ENCODE measurements at regions not wholly inside any gene's neighbourhood (a gene's known extent, or its start where the extent isn't known, plus 50 kb on each side); places are given as distances from the start of the nearest gene placed in this dataset.

DNA sequence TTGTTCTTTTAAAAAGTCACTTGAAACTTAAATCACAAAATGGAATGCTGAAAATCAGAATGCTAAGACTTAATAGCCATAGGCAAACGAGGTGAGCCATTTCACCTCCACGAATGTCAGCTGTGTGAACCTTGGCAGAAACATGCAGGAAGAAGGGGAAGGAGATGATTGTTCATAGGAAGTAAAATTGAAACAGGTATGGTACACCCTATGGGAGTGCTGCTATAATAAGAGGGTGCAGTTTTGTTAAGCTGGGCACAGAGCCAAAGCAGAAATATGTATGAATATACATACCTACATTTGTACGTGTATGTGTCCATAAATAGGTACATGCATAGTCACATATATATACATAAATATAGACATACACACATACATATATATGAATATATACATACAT is 51.0 kb upstream of the SPINK5 start:
- DNase-seq, result no peak

DNA sequence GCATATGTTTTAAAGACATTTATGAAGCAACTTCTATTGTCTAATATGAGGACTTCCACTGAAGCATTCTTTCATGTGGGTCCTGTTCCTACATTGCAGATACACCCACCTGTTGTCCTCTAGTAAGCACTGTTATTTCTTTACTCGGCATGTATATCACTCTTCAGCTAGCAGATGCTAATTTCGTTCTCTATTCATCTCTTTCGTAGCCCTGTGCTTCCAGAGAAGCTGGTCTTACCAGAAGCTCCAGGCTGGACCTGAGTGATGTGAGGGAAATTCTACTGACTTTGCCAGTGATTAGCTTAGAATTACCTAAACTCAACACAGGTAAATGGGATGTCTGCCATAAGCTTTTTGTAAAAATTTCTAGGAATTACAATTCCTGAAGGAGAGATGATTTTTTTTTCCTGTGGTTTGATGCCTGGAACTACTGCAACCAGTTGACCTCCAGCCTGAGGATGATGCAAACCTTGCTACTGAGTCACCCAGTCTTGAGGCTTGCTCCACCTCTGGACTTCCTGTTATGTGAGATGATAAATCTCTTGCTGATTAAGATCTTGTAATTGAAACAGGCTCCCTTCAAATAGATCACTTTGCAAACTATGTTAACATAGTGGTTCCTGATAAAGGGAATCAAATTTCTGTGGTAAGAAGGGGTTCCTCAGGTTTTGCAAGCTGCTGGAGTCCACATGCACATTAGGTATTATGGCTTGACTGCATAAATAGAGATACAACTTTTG is 52.2 kb upstream of the SPINK5 start:
- no peak for DNase-seq

DNA sequence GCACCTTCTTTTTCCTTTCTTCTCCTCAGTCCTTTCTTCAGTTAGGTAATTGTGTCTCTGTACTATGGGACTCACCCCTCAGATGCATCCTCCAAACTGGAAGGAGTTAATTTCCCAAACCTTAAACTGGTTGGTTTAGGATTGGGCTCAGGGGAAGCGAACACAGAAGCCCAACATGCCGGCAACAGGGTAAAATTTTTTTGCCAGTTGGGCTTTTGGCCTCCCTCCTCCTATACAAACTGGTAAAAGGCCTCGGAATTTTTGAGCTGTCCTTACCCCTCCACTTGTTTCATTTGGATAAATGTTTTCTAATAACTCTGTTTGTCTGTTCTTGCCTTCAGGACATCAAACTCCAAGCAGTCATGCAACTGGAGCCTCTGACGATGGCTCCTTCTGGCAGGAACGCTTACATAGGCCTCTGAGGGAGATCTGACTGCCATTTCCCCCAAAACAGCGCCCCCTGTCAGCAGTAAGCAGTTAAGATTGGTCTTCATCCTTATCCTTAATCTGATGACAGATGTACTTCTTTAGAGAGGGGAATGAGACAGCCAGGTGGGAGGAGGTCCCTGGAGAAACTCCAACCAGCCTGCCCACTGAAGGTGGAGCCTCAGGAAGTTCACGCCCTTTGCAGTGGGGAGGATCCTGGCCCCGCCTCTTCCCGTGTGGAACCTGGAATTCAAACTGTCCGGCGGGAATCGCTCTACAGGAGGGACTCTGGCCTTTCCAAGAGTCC is 57.8 kb upstream of the SPINK5 start:
- no peak for DNase-seq

DNA sequence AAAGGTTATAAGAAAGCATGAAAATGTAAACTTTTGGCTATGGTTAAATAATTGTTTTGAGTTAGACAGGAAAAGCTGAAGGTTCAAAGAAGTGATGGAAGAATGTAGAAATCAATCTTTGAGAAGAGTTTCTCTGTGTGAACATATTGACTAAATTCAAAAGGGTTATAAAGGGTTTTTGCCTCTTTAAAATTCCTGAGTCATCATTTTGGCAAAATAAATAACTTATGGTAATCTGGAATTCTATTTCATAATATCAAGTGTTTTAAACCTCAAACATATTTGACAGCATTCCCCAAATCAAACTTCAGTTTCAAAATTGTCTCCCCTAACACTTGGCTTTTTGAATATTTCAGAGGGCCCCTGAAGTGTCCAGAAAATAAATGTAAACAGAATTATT is 60.6 kb upstream of the SPINK5 start:
- DNase-seq, result no peak

DNA sequence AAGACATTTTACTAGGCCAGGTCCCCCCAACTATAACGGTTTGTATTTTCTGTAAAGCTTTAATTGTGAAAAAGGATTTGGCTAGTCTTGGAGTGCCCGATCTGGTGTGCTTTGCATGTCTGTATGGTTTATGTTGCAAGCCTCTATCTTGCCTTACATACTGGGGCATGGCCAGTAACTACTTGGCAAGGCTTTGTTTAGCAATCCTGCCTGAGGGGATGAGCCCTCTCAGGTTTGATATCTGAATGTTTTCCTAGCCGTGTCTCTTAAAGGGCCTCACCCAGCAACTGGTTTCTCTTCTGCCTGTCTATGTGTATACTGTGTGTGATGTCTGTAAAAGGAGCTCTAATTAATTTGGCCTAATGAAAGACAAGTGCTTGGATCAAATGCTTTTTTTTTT is 61.3 kb upstream of the SPINK5 start:
- no peak for DNase-seq

DNA sequence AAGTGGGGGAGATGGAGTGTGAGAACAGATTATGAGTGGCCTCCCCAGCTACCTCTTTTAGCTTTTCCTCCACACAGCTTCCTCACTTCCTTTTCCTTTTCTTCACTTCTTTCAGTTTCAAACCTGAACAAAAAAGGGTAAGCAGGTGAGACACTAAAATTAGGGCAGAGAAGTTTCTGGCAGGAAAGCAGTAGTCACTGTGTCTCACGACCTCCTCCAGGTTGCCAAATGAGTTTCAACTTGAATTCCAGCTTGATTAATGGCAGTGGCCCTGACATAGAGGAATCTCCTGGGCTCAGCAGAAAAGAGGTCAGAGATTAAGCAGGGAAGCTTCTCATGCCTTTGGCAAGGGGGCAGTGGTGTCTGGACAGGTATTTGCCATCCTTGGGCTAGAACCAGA is 63.7 kb upstream of the SPINK5 start:
- no peak for DNase-seq

DNA sequence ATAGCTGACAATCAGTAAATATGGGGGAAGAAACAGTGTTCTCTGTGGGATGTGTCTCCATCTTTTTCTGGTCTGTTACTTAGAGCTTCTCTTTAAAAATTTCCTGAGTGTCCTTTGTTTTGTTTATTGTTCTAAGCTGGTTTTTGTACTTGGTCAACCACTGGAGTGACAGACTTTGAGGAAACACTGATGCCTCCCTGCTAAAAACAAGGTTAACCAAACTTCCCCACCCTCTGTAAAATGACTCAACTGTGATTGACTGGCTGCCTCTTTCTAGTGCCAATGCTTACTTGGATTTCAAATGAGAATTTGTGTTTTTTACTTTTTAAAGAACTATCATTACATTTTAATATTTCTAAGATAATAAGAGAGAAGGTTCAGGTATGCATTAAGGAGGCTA is 65.1 kb upstream of the SPINK5 start:
- DNase-seq, result no peak

DNA sequence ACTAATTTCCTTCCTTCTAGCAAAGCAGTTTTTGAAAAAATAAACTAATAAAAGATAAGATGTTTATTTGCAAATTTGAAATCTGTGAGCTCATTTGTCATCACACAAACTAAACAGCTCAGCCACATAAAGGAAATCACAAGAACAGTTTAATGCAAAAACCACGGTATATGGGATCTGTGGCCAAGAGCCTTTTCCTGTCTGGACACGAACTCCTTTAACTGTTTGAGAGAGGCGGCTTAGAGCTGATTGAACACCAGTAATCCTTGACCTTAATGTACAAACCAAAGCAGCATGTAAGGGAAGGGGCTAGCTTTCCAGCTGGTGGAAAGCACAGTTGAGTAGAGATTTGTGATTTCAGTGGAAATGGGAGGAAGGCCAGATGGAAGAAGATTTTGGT is 66.3 kb upstream of the SPINK5 start:
- peak in 1 of 2 donors; percentile 33 for DNase-seq

DNA sequence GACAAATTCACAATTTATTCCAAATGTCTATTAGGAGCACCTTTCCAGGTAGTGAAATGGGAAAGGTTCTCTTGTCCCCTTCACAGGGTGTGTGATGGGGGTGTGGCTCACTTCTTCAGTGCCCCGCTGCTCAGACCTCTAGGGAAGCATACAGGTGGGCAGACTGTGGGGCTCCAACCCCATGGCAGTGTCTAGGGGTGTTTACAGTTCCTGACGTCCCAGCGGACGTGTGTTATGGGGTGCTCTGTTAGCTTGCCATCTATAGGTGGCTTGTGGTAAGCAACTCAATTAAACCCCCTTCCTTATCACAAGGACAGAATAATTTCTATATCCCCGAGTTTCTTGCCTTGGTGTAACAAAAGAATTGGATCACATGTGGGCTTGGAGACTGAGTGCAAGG is 67.4 kb upstream of the SPINK5 start:
- no peak for DNase-seq

DNA sequence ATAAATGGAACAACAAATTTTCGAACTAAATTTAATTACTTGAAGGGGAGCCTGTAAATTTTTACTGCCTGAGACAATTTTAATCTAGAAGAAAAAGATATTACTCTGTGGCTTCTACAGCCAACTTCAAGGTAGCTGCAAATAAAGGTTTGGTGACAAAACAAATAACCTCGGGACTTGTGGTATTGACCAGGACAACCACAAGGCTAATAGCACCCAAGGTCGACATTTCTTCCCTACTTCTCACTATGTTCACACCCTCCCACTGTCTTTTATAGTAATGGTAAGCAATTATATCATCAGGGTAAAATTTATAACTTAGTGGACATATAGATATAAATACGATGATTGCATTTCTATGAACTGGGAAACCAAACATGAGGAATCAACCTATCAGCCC is 67.9 kb upstream of the SPINK5 start:
- DNase-seq, result no peak

DNA sequence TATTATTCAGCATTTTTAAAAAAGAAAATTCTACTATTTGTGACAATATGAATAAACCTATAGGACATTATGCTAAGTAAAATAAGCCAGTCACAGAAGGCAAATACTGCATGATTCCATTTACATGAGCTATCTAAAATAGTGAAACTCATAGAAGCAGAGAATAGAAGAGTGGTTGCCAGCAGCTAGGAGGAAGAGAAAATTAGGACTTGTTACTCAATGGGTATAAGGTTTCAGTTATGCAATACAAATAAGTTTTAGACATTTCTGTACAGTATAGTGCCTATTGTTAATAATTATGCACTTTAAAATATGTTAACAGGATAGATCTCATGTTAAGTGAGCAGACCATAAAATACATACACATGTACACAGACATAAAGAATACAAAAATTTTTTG is 73.8 kb upstream of the SPINK5 start:
- no peak for DNase-seq

DNA sequence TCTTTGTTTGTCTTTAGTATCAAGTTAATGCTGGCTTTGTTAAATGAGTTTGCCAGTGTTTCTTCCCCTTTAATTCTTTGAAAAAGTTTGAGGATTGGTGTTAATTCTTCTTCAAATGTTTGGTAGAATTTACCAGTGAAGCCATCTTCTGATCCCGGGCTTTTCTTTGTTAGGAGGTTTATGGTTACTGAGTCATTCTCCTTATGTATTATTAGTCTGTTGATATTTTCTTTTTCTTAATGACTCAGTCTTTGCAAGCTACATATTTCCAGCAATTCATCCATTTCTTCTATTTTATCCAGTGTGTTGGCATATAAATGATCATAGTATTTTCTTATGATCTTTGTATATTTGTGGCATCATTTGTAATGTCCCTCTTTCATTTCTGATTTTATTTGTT is 74.5 kb upstream of the SPINK5 start:
- no peak for DNase-seq

DNA sequence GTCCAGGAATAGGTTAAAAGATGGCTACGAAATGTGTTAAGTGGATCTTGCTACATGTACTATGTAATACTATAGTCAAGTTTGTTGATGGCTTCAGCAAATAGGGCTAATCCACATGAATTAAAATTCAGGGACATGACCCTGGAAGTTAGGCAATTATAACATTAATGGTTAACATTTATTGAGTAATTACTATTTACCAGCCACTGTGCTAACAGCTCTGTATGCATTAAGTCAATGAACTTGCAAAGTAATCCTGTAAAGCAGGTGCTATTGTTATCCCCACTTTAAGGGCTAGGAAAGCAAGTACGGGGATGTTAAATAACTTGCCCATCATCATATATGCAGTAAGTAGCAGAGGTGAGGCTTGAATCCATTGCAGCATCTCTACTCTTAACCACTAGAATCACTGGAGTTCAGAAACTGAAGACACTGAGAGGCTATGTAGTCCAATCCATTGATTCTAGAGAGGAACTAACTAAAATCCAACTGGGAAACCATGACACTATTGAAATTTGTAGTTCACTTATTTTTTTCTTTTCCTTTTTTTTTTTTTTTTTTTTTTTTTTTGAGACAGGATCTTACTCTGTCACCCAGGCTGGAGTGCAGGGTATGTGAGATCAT is 77.5 kb upstream of the SPINK5 start:
- no peak for DNase-seq

DNA sequence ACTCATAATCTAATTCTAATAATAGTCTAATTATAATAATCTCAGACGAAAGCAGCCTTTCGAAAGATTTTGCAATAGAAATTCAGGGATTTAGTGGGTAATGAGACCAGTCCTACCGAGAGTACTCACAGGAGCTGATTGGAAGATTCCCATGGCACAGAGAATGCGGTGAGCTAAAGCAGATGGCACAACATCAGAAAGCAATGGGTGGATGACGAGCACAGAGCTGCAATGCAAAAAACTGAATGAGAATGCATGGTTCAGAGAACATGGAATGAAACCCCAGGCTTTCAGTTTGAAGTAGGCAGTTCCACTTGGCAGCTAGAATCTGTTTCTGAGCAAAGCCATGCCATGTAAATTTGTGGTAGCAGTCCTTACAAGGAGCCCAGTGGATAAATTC is 78.2 kb upstream of the SPINK5 start:
- DNase-seq, result no peak

DNA sequence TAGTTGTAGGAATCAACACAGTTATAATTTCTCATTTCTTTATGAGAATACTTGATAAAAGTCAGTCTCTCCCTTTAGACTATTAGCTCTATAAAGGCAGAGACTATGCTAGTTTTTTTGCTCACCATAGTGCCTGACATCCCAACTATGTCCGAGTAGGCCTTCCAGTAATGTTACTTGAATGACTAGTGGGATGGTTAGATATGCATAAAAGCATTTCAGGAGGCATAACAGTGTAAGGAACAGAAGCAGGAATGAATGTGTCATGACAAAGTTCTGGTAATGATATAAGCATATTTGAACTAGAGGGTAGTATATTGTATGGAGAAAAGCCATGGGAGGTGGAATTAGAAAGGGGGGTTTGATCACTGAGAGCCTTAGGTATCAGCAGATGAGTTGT is 77.4 kb upstream of the C5orf46 start:
- DNase-seq, result no peak

DNA sequence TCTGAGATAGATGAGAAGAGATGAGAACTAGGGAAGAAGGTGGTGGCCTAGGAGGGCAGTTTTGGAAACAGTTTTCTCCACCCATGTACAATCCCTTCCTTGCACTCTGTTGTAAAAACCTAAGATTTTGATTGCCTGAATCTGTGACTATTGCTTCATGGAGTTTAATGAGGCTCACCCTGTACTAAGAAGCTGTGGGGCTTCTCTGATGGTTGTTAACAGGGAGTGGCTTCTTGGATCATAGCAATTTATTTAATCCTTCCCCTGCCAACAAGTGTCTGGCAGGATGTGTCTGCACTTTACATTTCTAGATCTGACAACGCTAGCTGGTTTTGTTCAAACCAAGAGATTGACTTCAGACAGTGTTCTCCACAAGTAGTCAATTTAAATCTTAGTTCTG is 74.7 kb upstream of the C5orf46 start:
- no peak for DNase-seq

DNA sequence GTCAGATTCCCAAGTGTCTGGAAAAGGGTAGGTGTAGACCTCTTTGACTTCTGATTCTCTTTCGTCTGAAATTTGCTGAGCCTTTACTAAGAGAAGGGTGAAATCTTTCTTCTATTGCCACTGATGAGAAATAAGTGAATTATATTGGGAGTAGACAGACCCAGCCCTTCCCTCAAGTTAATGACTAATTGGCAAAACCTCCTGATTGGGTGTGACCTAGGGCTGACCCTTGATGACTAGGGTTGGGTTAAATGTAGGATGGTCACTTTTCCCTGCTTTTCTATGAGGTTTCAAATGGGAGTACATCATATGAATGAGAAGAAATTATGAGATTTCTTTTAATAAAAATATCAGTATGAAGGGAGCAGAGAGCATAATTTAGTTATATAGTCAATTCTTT is 73.4 kb upstream of the C5orf46 start:
- no peak for DNase-seq

DNA sequence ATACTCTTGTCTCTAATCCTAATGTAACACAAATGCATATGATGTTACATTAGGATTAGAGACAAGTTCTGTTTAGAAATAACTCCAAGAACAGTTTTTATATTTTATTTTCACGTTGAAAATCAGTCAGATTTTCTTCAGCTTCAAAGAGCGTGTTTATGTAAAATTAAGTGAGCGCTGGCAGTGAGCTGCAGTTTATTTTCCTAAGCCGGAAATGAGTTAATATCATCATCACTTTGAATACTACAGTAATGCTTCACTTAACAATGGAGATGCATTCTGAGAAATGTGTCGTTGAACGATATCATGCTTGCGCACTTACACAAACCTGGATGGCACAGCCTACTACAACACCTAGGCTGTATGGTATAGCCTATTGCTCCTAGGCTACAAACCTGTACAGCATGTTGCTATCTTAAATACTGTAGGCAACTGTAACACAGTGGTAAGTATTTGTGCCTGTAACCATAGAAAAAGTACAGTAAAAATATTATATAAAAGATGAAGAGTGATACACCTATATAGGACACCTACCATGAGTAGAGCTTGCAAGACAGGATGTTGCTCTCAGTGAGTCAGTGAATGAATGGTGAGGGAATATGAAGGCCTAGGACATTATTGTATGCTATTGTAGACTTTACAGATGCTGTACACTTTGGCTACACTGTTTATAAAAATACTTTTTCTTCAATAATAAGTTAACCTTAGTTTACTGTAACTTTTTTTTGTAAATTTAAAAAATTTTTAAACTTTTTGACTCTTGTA is 65.9 kb upstream of the C5orf46 start:
- peak; percentile 27 to 36 for DNase-seq

DNA sequence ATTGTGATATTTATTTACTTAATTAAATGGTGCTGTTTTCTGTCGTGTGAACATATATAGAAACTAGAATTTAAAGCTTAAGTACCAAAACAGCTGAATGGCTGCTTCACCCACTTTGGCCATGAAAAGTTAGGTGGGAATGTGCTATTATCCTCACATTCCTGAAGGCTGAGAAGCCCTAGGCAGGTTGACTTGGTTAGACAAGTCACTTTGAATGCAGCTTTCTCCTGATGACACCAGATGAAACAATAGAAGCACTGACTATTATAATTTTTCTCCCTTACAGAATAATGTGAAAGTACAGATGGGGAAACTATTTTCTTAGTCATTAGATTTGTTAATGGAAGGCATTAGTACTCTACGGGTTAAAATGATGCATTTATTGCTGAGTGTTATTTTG is 65.1 kb upstream of the C5orf46 start:
- no peak for DNase-seq

DNA sequence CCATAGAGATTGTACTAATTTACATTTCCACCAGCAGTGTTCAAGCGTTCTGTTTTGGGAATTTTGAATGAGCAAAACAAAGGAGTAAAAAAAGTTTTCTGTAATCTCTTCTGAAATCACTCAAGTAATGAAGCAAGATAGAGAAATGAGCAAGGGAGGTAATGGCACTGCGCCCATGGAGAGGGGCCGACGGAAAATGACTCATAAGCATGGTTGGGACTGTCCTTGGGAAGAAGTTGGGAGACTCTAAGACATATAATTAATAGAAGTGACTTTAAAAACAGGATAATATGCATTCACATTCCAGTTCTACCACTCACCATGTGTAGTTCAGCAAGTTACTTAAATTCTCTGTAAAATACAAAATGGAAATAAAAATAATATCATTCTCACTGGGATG is 62.5 kb upstream of the C5orf46 start:
- DNase-seq, result no peak

DNA sequence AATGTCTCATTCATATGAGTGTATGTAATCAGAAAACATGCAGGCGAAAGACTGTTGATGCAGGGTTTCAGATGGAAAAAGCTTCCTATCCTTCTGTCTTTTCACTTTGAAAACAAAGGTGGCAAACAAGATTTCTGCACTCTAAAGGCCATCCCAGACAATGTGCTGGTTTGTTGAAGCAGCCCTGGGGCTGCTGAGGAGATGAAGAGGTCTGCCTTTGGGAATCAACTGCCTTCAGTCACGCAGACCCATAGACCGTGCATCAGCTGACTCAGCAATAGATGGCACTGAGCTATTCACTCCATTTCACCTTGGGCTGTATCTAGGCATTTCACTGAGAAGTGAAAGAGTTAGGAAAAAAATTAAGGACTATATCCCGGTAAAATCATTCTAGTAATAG is 60.5 kb upstream of the C5orf46 start:
- DNase-seq, result no peak

DNA sequence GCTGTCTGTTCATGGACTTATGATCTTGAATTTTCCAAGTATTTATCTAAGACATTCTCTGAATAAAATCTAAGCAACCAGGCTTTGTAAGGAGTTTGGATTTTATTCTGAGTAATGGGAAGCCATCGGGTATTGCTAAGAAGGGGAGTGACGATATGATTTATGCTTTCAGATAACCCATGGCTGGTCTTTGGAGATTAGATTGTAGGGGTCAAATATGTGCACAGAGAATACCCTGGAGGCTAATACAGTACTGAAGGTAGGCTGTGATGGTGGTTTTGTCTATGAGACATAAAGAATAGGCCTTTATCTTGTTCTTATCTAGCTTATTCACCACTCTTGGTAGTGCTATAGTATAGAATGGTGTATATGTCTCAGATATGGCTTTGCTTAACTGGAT is 60.0 kb upstream of the C5orf46 start:
- DNase-seq, result no peak

DNA sequence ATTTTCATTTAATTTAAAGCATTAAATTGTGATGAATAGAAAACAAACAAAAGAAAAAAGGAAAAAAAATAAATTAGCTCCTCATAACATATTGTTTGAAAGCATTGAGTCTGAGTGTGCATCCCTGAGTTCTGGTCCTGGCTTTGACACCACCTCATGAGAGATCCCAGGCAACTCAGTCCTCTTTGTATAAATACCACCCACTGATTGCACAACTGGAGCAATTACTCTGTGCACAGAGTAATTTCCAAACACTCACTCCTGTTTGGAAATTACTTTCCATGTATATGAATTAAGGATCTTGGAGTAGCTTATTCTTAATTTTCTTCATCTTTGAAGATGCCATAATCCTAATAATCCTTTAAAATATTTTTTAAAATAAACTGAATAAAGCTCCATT is 59.4 kb upstream of the C5orf46 start:
- DNase-seq, result no peak
